Fibroblast of villous mesenchyme (primary cell): ENCODE measurements at regions not wholly inside any gene's neighbourhood (a gene's known extent, or its start where the extent isn't known, plus 50 kb on each side); places are given as distances from the start of the nearest gene placed in this dataset.

Source experiments
- DNase-seq: peaks from one replicate; pipeline ENCODE4 v3.0.0-alpha.2; 2010; ENCODE audit warnings: low read depth
- H3K4me3 ChIP-seq: 2 replicates; pipeline ENCODE4 v1.5.1; 2011; ENCODE audit warnings: low read depth, mild to moderate bottlenecking, low read length
- TF ChIP-seq, protein P1 (sequence below): IDR thresholded peaks from 2 replicates; pipeline ENCODE4 v1.5.1; 2012; ENCODE audit warnings: low read depth, mild to moderate bottlenecking, low read length; ENCODE audit not compliant: insufficient read depth

DNA sequence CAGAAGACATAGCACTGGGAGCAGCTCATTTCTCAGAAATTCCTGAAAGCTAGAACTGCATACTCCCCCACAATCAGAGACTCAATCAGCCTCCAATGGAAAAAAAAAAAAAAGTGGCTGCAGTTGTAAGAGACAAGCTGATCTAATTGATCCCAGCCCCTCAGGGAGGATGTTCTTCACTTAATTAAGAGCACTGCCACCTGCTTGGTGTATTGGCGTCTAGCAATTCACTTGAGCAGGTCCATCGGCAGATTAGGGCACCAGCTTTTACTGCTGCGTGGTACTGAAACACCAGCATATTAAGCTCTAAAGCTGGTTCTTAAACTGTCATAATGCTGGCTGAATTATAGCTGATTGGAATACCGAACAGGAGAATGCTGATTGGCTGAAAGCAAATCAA, 1890.1 kb upstream of the WWC1 start:
- TF ChIP-seq, protein P1, sequence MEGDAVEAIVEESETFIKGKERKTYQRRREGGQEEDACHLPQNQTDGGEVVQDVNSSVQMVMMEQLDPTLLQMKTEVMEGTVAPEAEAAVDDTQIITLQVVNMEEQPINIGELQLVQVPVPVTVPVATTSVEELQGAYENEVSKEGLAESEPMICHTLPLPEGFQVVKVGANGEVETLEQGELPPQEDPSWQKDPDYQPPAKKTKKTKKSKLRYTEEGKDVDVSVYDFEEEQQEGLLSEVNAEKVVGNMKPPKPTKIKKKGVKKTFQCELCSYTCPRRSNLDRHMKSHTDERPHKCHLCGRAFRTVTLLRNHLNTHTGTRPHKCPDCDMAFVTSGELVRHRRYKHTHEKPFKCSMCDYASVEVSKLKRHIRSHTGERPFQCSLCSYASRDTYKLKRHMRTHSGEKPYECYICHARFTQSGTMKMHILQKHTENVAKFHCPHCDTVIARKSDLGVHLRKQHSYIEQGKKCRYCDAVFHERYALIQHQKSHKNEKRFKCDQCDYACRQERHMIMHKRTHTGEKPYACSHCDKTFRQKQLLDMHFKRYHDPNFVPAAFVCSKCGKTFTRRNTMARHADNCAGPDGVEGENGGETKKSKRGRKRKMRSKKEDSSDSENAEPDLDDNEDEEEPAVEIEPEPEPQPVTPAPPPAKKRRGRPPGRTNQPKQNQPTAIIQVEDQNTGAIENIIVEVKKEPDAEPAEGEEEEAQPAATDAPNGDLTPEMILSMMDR = no peak
- H3K4me3 ChIP-seq = no peak overlapping the region
- no peak for DNase-seq

DNA sequence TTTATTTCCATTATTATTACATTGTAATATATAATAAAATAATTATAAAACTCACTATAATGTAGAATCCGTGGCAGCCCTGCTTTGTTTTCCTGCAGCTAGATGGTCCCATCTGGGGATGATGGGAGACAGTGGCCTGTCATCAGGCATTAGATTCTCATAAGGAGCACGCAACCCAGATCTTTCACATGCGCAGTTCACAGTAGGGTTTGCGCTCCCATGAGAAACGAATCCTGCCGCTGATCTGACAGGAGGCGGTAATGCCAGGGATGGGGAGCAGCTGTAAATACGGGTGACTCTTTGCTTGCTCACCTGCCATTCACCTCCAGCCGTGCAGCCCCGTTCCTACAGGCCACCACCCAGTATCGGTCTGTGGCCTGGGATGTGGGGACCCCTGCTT, 1879.3 kb upstream of the WWC1 start:
- TF ChIP-seq, protein P1 = no peak
- no peak for DNase-seq
- no peak overlapping the region for H3K4me3 ChIP-seq

DNA sequence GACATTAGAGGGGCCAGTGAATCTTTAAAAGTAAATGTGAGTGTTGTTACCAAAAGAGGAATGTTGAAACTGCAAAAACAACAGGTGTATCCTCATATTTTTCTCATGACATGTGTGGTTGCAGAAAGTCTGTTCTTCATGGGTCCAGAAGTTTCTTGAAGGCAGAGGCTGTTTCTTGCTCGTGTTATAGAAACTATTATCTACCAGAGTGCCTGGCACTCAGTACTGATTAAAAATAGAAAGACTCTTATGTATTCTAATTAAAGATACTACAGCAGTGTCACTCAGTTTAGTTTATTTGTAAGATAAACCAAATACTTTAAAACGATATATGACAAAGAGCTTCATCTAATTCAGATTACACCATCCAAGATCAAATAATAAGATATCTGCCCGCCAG, 1864.2 kb upstream of the WWC1 start:
- TF ChIP-seq, protein P1 = no peak
- no peak for DNase-seq
- H3K4me3 ChIP-seq = no peak overlapping the region

DNA sequence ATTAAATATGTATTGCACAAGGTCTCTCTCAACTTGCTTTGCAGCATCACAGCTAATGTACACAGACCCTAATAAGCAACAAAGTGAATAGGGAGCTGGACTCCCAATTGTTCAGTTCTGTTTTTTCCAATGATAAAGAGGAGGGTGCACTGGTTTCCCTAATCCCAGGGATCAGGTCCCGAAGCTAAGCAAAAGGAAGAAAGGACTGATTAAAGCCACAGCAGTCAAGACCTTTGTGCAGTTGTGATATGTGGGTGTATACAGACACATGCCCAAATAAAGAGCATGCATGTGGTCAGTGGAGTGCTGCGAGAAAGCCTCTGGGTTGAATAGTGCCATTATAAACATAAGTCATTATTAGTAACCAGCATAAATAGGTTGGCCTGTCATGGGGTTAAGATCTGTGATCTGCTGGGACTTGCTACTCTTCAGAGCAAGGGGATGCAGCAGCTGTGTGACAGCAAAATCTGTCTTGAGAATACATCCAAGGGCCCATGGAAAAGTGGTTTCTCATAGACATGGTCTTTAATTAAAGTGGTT, 1863.1 kb upstream of the WWC1 start:
- TF ChIP-seq, protein P1 = no peak
- no peak overlapping the region for H3K4me3 ChIP-seq
- DNase-seq = no peak

DNA sequence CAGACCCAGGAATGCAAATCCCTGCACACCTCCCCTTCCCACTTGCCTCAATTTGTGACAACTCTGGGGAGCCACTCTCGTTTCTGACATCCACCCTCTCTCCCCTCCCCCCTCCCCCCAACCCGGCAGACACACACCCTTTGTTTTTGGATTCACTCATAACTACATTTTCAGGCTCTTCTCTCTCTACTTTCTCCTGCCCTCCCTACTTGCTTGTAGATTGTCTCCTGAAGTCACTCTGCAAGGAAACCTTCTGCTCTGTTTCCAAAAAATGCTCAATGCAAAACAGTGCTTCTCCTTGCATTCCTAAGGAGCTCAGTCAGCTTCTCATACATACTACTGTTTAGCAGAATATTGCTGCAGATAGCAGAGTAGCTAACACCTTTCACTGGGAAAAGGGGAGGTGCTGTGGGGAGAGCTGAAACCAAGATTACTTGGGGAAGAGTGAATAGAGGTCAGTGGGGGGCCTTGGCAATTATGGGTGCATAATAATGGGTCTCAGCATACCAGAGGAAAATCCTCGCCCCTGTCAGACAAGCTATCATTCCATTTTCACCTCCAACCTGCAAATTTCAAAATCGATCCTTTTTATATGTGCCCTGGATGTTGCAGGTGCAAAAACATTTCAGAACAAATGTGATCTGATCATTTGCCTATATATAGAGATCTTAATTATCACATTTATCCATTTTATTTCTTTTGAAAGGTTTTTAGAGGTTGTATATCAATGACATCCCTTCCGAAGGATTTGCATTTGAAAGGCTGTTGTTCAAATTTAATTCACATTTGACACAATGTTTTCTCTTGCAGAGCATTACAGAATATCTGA, 1860.7 kb upstream of the WWC1 start:
- H3K4me3 ChIP-seq = no peak overlapping the region
- no peak for DNase-seq
- TF ChIP-seq, protein P1 = no peak

DNA sequence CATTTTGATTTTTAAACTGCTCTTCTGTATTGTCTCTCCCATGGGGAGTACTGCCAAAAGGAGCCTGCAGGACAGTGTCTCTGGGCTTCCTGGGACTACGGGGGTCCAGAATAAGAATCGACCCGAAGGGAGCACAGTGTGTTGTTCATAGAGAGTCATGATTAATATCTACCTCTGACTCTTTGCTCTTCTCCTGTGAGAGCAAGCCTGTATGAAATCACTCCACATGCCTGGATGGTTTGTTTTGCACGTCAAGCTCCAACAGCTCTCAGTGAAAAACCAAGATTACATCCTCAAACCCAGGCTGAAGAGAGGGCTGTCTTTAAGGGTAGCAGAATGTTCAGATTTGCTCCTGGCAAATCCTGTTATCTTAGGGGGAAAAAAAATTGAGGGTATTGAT, 1860.0 kb upstream of the WWC1 start:
- DNase-seq = no peak
- TF ChIP-seq, protein P1 = no peak
- H3K4me3 ChIP-seq = no peak overlapping the region
